Germinal center (tissue), 1 donor: ENCODE measurements at regions not wholly inside any gene's neighbourhood (a gene's known extent, or its start where the extent isn't known, plus 50 kb on each side); places are given as distances from the start of the nearest gene placed in this dataset.
"Not testable (repeated sequence)": the region's sequence is repeated elsewhere in the genome, so short reads cannot be mapped to it uniquely, and the experiment has no call there.

Source experiments
- DNase-seq: peaks from one replicate; pipeline ENCODE4 v3.0.0; 2012; ENCODE audit warnings: mixed read lengths, low spot score

GRCh38 chr20:17891131-17891530, 77.5 kb downstream of the SNX5 start:
- DNase-seq, result not testable (repeated sequence)

GRCh38 chr20:17890330-17890729, 78.3 kb downstream of the SNX5 start:
- no peak for DNase-seq

- no peak for DNase-seq
These were observed 79.4 kb downstream of the SNX5 start for GRCh38 chr20:17889226-17889625.

- DNase-seq, result no peak
These were observed 80.5 kb downstream of the SNX5 start for GRCh38 chr20:17888044-17888443.

- DNase-seq, result no peak
These were observed 81.1 kb downstream of the SNX5 start for GRCh38 chr20:17887331-17888030.

GRCh38 chr20:17885544-17885943, 83.0 kb downstream of the SNX5 start:
- no peak for DNase-seq

GRCh38 chr20:17885076-17885475, 83.5 kb downstream of the SNX5 start:
- no peak for DNase-seq

GRCh38 chr20:17884307-17885003, 84.1 kb downstream of the SNX5 start:
- DNase-seq, result no peak

- DNase-seq, result no peak
These were observed 84.8 kb downstream of the SNX5 start for GRCh38 chr20:17883592-17884306.

GRCh38 chr20:17882834-17883591, 85.6 kb downstream of the SNX5 start:
- DNase-seq, result no peak

GRCh38 chr20:17882065-17882833, 86.3 kb downstream of the SNX5 start:
- no peak for DNase-seq

GRCh38 chr20:17881741-17882064, 86.9 kb downstream of the SNX5 start:
- no peak for DNase-seq

- no peak for DNase-seq
These were observed 89.5 kb downstream of the SNX5 start for GRCh38 chr20:17878912-17879602.

GRCh38 chr20:17878069-17878911, 90.3 kb downstream of the SNX5 start:
- no peak for DNase-seq

- DNase-seq, result no peak
These were observed 92.6 kb downstream of the SNX5 start for GRCh38 chr20:17875981-17876385.

- no peak for DNase-seq
These were observed 93.3 kb downstream of the SNX5 start for GRCh38 chr20:17875106-17875980.

GRCh38 chr20:17874271-17875105, 94.1 kb downstream of the SNX5 start:
- DNase-seq, result no peak
